Activated T-cell treated with anti-CD3 and anti-CD28 coated beads for 48 hours (primary cell): ENCODE measurements at regions not wholly inside any gene's neighbourhood (a gene's known extent, or its start where the extent isn't known, plus 50 kb on each side); places are given as distances from the start of the nearest gene placed in this dataset.
"Not testable (repeated sequence)": the region's sequence is repeated elsewhere in the genome, so short reads cannot be mapped to it uniquely, and the experiment has no call there.

Experiments
- DNase-seq: peaks from one replicate; pipeline ENCODE4 v3.0.0-alpha.2; 2020; ENCODE audit warnings: low read depth

GRCh38 chr15:98330692-98331435 is 317.5 kb upstream of the IGF1R start:
- DNase-seq: no peak

DNA sequence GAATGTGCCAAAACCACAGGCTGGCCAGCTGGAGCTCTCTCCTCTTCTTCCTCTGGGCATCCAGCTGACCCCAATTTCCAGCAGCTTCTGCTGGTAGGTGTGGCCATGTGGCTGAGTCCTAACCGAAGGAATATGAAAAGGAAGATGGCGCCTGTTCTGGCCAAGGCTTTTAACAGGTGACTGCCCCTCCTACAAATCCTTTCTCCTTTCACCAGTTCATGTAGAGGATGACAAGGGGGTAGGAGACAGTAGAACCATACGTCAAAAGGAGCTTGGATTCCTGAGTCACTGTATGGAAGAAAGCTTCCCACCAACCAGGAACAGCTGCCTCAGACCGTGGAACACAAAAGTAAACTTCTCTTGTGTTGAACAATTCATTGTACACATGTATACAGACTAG is 316.7 kb upstream of the IGF1R start:
- no peak for DNase-seq

DNA sequence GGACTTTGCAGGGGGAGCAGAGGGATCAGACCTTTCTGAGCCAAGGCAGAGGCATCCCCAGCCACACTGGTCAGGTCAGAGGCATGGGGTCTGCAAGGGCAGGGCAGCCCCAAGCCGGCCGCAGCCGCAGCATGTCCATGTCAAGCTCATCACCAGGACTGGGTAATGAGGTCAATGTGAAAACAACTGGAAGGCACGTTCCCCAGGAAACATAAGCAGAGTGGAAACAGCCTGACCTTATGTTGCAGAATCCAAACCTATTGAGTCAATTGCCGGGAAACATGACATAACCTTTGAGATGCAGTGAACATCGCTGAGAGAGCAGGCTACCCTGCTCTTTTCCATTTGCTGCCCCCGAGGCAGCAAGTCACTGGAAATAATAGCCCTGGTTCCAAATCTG is 315.1 kb upstream of the IGF1R start:
- no peak for DNase-seq

DNA sequence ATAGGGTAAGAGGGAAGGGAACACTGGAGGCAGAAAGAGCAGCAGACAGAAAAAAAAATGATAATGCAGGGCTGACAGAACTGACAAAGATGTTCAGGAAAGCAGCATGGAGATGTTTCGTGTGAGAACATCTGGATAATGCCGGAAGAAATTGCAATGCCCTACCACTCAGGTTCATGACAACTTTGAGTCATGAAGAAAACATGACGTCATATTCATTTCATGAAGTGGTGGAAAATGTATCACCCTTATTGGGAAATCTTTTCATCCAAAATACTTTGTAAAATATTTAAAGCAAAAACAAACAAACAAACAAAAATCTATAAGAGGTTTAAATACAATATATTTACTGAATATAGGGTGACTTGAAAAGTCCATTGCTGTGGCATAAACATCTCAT is 305.4 kb upstream of the IGF1R start:
- no peak for DNase-seq

GRCh38 chr15:98344591-98344990 is 303.7 kb upstream of the IGF1R start:
- no peak for DNase-seq

DNA sequence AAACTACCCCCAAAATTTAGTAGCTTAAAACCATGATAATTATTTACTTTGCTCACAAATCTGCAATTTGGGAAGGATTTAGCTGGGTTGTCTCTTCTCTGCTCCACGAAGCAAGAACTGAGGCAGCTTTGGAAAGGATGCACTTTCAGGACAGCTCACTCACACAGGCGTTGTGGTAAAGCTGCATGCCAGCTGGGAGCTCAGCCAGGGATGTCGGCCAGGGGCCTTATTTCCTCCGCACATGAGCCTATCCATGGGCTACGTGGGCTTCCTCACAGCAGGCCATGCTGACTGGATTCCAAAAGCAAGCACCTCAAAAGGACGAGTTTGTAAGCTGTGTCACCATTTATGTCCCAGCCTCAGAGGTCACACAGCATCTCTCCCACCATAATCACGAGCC is 301.3 kb upstream of the IGF1R start:
- no peak for DNase-seq

GRCh38 chr15:98347866-98348265 is 300.5 kb upstream of the IGF1R start:
- DNase-seq: no peak

GRCh38 chr15:98350276-98350675 is 298.1 kb upstream of the IGF1R start:
- DNase-seq: no peak

DNA sequence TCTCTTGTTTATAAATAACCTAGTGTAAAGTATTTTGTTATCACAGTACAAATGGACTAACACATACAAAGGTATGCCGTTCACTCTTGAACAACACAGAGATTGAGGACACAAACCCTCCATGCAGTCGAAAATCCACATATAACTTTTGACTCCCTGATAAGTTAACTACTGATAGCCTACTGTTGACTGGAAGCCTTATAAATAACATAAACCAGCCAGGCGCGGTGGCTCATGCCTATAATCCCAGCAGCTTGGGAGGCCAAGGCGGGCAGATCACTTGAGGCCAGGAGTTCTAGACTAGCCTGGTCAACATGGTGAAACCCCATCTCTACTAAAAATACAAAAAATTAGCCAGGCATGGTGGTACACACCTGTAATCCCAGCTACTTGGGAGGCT is 290.1 kb upstream of the IGF1R start:
- DNase-seq: not testable (repeated sequence)

DNA sequence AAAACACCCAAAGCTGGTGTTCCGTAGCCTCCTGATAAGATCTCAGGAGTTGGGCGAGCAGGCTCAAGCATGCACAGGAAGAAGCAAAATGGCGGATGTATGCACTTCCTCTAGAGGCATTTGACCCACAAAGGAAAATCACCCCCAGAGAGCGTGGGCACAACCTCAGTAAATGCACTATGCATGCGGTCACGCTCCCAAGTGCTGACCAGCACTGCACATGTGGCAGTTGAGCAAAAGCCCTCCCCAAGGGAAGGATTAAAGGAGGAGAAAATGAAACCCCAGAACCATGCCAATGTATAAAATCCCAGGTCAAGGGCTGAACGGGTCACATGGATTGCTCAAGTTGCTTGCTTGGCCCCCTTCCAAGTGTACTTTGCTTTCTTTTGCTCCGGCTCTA is 289.4 kb upstream of the IGF1R start:
- DNase-seq: no peak

DNA sequence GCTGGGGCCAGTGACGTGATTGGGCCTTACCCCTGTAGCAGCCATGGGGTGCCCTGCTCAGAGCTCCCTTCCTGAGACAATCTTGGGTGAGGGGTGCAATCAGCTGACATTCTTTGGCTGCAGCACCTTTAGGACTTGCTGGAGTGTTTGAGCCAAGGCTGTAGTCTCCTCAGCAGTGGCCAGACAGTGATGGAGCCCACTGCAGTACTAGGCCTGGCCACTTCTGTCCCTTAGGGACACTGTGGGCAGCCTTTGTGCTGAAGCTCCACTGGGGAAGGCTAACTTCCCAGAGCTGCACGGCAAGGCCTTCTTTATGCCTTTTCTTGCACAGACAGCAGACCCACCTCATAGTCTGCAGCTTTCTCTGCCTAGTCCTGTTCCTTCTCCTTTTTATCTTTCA is 284.9 kb upstream of the IGF1R start:
- DNase-seq: no peak

GRCh38 chr15:98363955-98364354 is 284.4 kb upstream of the IGF1R start:
- DNase-seq: no peak

GRCh38 chr15:98369081-98369716 is 279.1 kb upstream of the IGF1R start:
- DNase-seq: no peak

GRCh38 chr15:98375513-98376340 is 272.6 kb upstream of the IGF1R start:
- no peak for DNase-seq

GRCh38 chr15:98380721-98381120 is 267.6 kb upstream of the IGF1R start:
- DNase-seq: no peak

DNA sequence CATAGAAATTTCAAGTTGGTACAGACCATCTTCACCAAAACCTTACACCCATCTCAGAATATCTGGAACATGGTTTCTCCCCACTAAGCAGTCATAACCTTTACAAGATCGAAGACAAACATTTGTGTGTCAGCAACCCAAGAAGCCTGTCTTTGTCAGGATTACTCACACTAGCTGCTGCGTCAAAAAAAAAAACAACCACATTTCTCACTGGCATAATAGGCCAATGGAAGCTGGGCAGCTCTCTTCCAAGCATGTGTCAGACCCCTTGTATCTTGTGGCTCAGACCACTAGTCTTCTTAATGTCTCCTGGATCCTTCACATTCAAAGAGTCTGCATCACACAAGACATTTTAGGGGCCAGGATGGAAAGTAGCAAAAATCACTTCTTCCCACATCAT is 266.9 kb upstream of the IGF1R start:
- no peak for DNase-seq

GRCh38 chr15:98382139-98382538 is 266.2 kb upstream of the IGF1R start:
- DNase-seq: no peak

DNA sequence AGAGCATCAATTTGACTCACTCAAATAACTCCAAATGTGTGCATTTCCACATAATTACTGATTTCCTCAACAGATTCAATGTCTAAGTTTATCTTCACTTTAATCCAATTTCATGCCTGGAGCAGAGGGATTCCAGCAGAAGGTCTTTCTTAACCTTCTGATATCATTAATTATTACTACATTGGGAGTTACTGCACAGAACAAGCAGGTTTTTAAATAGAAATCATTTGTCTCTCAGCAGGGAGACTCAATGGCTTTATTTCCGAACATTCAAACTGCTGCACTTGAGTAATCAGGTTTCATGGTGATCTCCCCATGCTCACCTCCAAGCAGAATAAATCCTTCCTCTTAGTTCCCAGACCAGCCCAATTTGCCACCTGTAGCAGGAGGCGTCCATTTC is 264.8 kb upstream of the IGF1R start:
- no peak for DNase-seq

DNA sequence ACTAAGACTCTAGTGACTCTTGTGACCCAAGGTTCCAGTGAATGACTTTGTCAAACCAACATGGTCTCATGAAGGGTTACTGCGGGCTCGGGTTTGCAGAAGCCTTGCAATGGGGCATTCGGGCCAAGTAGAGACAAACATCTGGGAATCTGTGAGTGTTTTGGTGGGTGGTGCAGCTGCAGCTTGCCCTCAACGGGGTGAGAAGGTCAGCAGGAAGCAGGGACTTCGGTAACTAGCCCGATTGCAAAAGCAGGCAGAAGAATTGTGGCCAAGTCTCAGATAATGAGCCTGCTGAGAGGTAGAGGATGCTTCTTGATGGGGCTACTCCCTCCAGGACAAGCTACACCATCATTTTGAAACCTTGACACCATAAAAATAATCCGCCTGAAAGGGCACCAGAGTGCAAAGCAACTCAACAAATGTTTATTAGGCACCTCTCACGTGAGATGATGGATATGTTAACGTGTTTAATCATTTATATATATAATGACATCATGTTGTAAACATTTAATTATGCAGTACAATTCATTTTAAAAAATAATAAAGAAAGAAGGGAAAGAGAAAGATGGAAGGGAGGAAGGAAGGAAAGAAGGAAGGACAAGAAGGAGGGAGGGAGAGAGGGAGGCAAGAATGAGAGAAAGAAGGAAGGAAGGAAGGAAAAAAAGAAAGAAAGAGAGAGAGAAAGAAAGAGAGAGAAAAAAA is 263.9 kb upstream of the IGF1R start:
- no peak for DNase-seq

DNA sequence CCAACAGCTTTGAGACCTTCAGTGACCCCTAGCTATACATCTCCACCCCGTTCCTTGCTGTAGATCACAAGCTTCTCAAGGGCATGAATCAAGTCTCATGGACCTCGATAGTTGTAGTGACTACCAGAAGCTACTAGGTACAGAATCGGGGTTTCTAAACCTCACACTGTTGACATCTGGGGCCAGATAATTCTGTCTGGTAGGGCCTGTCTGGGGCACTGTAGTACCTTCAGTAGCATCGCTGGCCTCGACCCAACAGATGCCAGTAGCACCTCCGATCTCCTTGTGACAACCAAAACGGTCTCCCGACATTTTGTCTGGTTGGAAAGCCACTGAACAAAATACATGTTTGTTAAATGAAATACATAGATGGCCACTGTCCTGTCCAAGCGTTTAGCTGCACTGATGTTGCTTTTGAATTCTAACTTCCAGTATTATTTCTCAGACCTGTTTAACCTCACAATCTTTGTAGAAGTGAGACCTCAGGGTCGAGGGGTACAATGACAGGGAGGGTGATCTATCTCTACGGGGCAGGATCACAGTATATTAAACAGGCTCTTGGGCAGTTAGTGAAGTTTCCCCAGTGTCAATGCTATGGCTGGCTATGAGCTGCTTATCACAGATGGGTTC is 262.5 kb upstream of the IGF1R start:
- no peak for DNase-seq

- DNase-seq: no peak
These were observed 261.8 kb upstream of the IGF1R start for GRCh38 chr15:98386561-98386960.

GRCh38 chr15:98387866-98388265 is 260.5 kb upstream of the IGF1R start:
- no peak for DNase-seq
